GM19372 (cell line): ENCODE measurements at regions not wholly inside any gene's neighbourhood (a gene's known extent, or its start where the extent isn't known, plus 50 kb on each side); places are given as distances from the start of the nearest gene placed in this dataset.
"Not testable (repeated sequence)": the region's sequence is repeated elsewhere in the genome, so short reads cannot be mapped to it uniquely, and the experiment has no call there.

Experiments used
- ATAC-seq: cut with Tn5 transposase; IDR thresholded peaks from one replicate; pipeline ENCODE4 v1.9.1; 2021; ENCODE audit warnings: mild to moderate bottlenecking, low read depth, moderate library complexity; ENCODE audit not compliant: unreplicated experiment

GRCh38 chr1:187490266-187490665, 661.5 kb downstream of the PLA2G4A start:
- ATAC-seq, result no peak

GRCh38 chr1:187491082-187491720, 662.5 kb downstream of the PLA2G4A start:
- no peak for ATAC-seq

- no peak for ATAC-seq
These were observed 669.3 kb downstream of the PLA2G4A start for GRCh38 chr1:187498028-187498427.

- no peak for ATAC-seq
These were observed 676.0 kb downstream of the PLA2G4A start for GRCh38 chr1:187504779-187505178.

GRCh38 chr1:187509091-187509490, 680.3 kb downstream of the PLA2G4A start:
- ATAC-seq, result no peak

GRCh38 chr1:187513190-187513589, 684.4 kb downstream of the PLA2G4A start:
- no peak for ATAC-seq

GRCh38 chr1:187514110-187514509, 685.4 kb downstream of the PLA2G4A start:
- ATAC-seq, result no peak

- ATAC-seq, result no peak
These were observed 688.1 kb downstream of the PLA2G4A start for GRCh38 chr1:187516874-187517273.

GRCh38 chr1:187517546-187517945, 688.8 kb downstream of the PLA2G4A start:
- no peak for ATAC-seq

- ATAC-seq, result no peak
These were observed 698.6 kb downstream of the PLA2G4A start for GRCh38 chr1:187527346-187527745.

GRCh38 chr1:187537936-187538335, 709.2 kb downstream of the PLA2G4A start:
- no peak for ATAC-seq

GRCh38 chr1:187549540-187549939, 720.8 kb downstream of the PLA2G4A start:
- no peak for ATAC-seq

- no peak for ATAC-seq
These were observed 722.3 kb downstream of the PLA2G4A start for GRCh38 chr1:187551061-187551460.

- no peak for ATAC-seq
These were observed 734.4 kb downstream of the PLA2G4A start for GRCh38 chr1:187563191-187563590.

GRCh38 chr1:187566354-187566753, 737.6 kb downstream of the PLA2G4A start:
- no peak for ATAC-seq

- no peak for ATAC-seq
These were observed 739.3 kb downstream of the PLA2G4A start for GRCh38 chr1:187568067-187568466.

- no peak for ATAC-seq
These were observed 741.4 kb downstream of the PLA2G4A start for GRCh38 chr1:187570166-187570565.

- ATAC-seq, result no peak
These were observed 748.9 kb downstream of the PLA2G4A start for GRCh38 chr1:187577610-187578009.

GRCh38 chr1:187588917-187589316, 760.2 kb downstream of the PLA2G4A start:
- ATAC-seq, result no peak

- no peak for ATAC-seq
These were observed 777.0 kb downstream of the PLA2G4A start for GRCh38 chr1:187605736-187606135.

- ATAC-seq, result not testable (repeated sequence)
These were observed 787.3 kb downstream of the PLA2G4A start for GRCh38 chr1:187615853-187616735.

- not testable (repeated sequence) for ATAC-seq
These were observed 788.1 kb downstream of the PLA2G4A start for GRCh38 chr1:187616830-187617229.
